Sigmoid colon (tissue), 6 donors: ENCODE measurements at regions not wholly inside any gene's neighbourhood (a gene's known extent, or its start where the extent isn't known, plus 50 kb on each side); places are given as distances from the start of the nearest gene placed in this dataset.

ENCODE experiments used
- DNase-seq: peaks from one replicate; pipeline ENCODE4 v3.0.0-alpha.2; 2019
- H3K27ac ChIP-seq, 4 donors: fragments of 200-600 bp; sonication (generic); one replicate each; pipeline ENCODE4 v1.5.1; 2016 to 2019; ENCODE audit warnings: mild to moderate bottlenecking in 1 of 4
- H3K27me3 ChIP-seq, 3 donors: fragments of 200-600 bp; sonication (generic); one replicate each; pipeline ENCODE4 v1.5.1; 2019; ENCODE audit warnings: mild to moderate bottlenecking in 1 of 3
- H3K36me3 ChIP-seq, 4 donors: fragments of 200-600 bp; sonication (generic); one replicate each; pipeline ENCODE4 v1.5.1; 2016 to 2019
- H3K4me1 ChIP-seq, 4 donors: fragments of 200-600 bp; sonication (generic); one replicate each; pipeline ENCODE4 v1.5.1; 2017 to 2019
- H3K4me3 ChIP-seq, 4 donors: fragments of 200-600 bp; sonication (generic); one replicate each; pipeline ENCODE4 v1.5.1; 2017 to 2019; ENCODE audit warnings: mild to moderate bottlenecking in 2 of 4, moderate library complexity in 1 of 4
- H3K9me3 ChIP-seq, 4 donors: fragments of 200-600 bp in 3 of 4; sonication (generic) in 3 of 4; one replicate each; pipeline versions ENCODE4 v1.5.1 to v1.6.1; 2013 to 2019
- EP300 ChIP-seq, 4 donors: sonication (generic); formaldehyde crosslinking; IDR thresholded peaks; one replicate each; pipeline ENCODE4 v1.6.1; 2017; ENCODE audit warnings: antibody characterized with exemption in 4 of 4
- POLR2A ChIP-seq, 2 donors: fragments of 450-650 bp; IDR thresholded peaks; one replicate each; pipeline ENCODE4 v1.6.1; 2016; ENCODE audit warnings: antibody characterized with exemption in 2 of 2, mild to moderate bottlenecking in 2 of 2, moderate library complexity in 2 of 2
- POLR2AphosphoS5 ChIP-seq, 4 donors: sonication (generic); formaldehyde crosslinking; IDR thresholded peaks; one replicate each; pipeline ENCODE4 v1.6.1; 2017; ENCODE audit warnings: antibody characterized with exemption in 4 of 4
- WGBS, 2 donors: extraction: QIAGEN DNeasy Blood & Tissue Kit; methylation state at CpG; one replicate each; pipeline ENCODE4 v1.1.7; 2013; 5-methylcytosine and 5-hydroxymethylcytosine counted together
- intact Hi-C: fragments of 100-400 bp; cut with DNase I; formaldehyde crosslinking; loops from one replicate; pipeline ENCODE4 v1.15.1; 2023
- small RNA-seq, 3 donors: library from RNA; depleted of rRNA; stranded (forward); fragments of <200 nt; gene quantifications; one replicate each; pipeline ENCODE3, GENCODE V24; 2016
- TF ChIP-seq, protein P1 (sequence below), 4 experiments: fragments of 450-650 bp in 3 of 4; fragments of 200-600 bp in 1 of 4; IDR thresholded peaks; one replicate each; pipeline ENCODE4 v1.5.1; 2016 to 2019; ENCODE audit warnings: antibody characterized with exemption in 4 of 4, mild to moderate bottlenecking in 3 of 4, moderate library complexity in 2 of 4
- donor health status: healthy with polysubstance abuse.
- donor health status: healthy.

DNA sequence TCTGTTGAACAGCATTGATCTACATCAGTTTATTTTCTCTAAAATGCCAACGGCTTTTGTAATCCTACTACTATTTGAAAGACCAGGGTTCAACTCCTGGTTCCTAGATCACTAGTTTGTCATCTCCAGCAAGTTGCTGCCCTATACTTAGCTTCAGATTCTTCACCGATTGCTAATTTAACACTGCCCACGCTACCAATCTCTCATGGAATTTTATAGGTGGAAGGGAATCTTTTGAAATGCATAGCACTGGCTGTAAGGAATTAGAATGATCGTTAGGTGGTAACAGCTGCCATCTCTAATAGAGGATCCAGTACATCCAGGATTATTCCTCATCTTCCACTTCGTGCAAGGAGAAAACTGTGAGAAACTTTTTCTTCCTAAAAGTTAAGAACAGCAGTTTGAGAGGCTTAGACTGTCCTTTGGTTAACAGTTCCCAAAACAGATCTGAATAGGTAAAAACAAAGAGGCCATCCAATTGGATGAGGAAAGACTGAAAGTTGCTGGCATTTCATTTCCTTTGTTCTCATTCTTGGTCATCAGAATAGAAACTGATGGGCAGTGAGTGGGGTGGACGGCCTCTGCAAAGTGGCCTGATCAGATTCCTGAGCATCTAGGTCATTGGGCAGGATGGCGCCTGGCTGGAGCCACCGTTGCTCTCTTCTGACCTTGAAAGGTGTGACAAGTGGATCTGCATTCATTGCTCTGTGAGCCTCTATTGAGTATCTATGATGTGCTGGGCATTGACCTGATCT, 236.3 kb upstream of the SORL1-AS1 start:
- Histone ChIP-seq H3K4me3 (no peak overlapping the region), H3K4me1 (peaks cover 0 to 9% (median 3%) of the 10 kb centered on the region in 4 donors), H3K27ac (no peak overlapping the region), H3K27me3 (no peaks in the 10 kb centered on the region), H3K36me3 (no peaks in the 10 kb centered on the region), H3K9me3 (no peaks in the 10 kb centered on the region)
- WGBS, 2 donors = 58 to 80% methylated on average over 8 of the region's 8 CpGs
- intact Hi-C loops = no loop called here
- no peak for DNase-seq
- TF ChIP-seq POLR2AphosphoS5 (IDR thresholded peaks at IDR 0.05) (no peak), EP300 (IDR thresholded peaks at IDR 0.05) (no peak)
- TF ChIP-seq, protein P1, sequence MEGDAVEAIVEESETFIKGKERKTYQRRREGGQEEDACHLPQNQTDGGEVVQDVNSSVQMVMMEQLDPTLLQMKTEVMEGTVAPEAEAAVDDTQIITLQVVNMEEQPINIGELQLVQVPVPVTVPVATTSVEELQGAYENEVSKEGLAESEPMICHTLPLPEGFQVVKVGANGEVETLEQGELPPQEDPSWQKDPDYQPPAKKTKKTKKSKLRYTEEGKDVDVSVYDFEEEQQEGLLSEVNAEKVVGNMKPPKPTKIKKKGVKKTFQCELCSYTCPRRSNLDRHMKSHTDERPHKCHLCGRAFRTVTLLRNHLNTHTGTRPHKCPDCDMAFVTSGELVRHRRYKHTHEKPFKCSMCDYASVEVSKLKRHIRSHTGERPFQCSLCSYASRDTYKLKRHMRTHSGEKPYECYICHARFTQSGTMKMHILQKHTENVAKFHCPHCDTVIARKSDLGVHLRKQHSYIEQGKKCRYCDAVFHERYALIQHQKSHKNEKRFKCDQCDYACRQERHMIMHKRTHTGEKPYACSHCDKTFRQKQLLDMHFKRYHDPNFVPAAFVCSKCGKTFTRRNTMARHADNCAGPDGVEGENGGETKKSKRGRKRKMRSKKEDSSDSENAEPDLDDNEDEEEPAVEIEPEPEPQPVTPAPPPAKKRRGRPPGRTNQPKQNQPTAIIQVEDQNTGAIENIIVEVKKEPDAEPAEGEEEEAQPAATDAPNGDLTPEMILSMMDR (IDR thresholded peaks at IDR 0.05) = no peak

DNA sequence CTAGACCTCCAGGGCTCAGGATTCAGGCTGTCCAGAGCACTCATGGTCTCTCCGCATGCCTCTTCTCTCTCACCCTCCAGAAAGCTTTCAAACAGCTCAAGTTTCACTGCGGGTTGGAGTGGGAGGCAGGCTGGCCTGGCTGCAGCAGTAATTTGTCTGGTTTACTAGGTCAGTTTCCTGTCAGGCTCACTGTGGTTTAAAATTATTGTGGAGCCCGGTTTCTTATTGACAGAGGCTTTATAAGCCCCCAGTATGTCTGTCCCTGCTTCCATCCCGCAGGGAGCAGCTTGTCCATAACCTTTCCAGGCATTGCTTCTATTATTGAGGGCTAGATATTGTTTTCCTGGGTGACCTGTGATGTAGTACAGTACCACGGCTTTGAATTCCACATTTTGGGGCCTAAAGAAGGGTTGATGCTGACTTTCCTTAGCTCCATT, 235.3 kb upstream of the SORL1-AS1 start:
- no peak for TF ChIP-seq POLR2A (IDR thresholded peaks at IDR 0.05)
- TF ChIP-seq, protein P1 (IDR thresholded peaks at IDR 0.05) = no peak
- no peak for TF ChIP-seq POLR2AphosphoS5 (IDR thresholded peaks at IDR 0.05)
- TF ChIP-seq EP300 (IDR thresholded peaks at IDR 0.05) = no peak
- H3K4me1 ChIP-seq = peaks cover 0 to 9% (median 3%) of the 10 kb centered on the region in 4 donors
- no peaks in the 10 kb centered on the region for H3K36me3 ChIP-seq
- intact Hi-C loops = no loop called here
- no peaks in the 10 kb centered on the region for H3K9me3 ChIP-seq
- peak overlapping the region in 3 of 4 donors; percentile 9 to 41 (median 10) for H3K27ac ChIP-seq
- DNase-seq = peak; percentile 64
- no peak overlapping the region for H3K4me3 ChIP-seq
- 28% methylated on average over 5 of the region's 5 CpGs for WGBS, 2 donors
- H3K27me3 ChIP-seq = no peaks in the 10 kb centered on the region

DNA sequence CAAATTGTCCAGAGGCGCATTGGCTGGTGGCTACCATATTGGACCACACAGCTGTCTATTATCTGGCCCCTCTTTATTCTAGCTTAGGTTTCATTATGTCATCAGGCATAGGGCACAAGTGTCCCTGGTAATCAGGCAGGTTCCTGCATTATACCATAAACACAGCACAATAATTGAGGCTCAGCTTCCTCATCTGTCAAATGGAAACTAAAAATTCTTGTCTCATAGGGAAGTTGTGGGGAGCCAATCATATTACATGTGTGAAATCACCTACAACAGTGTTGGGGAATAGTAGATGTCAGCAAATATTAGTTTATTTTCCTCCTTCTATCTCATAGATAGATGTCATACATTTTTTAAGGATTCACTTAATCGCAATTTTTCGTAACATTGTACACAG, 231.0 kb upstream of the SORL1-AS1 start:
- TF ChIP-seq, protein P1 (IDR thresholded peaks at IDR 0.05) = no peak
- TF ChIP-seq EP300 (IDR thresholded peaks at IDR 0.05) (no peak), POLR2AphosphoS5 (IDR thresholded peaks at IDR 0.05) (no peak), POLR2A (IDR thresholded peaks at IDR 0.05) (no peak)
- H3K27ac ChIP-seq = no peak overlapping the region
- peaks cover 0 to 9% (median 3%) of the 10 kb centered on the region in 4 donors for H3K4me1 ChIP-seq
- DNase-seq = no peak
- H3K4me3 ChIP-seq = no peak overlapping the region
- H3K36me3 ChIP-seq = no peaks in the 10 kb centered on the region
- H3K9me3 ChIP-seq = no peaks in the 10 kb centered on the region
- intact Hi-C loops = no loop called here
- WGBS, 2 donors = 95 to 98% methylated on average over 3 of the region's 3 CpGs
- H3K27me3 ChIP-seq = no peaks in the 10 kb centered on the region

Small RNA genes lying in the stretch of these regions (small RNA-seq; reads per million reads assigned to genes)
- 0 reads per million in 3 donors for gene RNU6-256P
